ENCODE measurements at regions not wholly inside any gene's neighbourhood (a gene's known extent, or its start where the extent isn't known, plus 50 kb on each side); places are given as distances from the start of the nearest gene placed in this dataset.

GRCh38 chr3:99484871-99485270, 153.5 kb upstream of the COL8A1 start:
- no peak for ATAC-seq (ENCODE audit: low FRiP score in 2 of 2)
- Histone ChIP-seq H3K4me1 (no peaks in the 10 kb centered on the region), H3K27me3 (no peaks in the 10 kb centered on the region), H3K4me3 (no peak overlapping the region), H3K9me3 (no peaks in the 10 kb centered on the region), H3K36me3 (no peaks in the 10 kb centered on the region), H3K27ac (no peak overlapping the region)
- no peak for DNase-seq
- TF ChIP-seq, protein P1, sequence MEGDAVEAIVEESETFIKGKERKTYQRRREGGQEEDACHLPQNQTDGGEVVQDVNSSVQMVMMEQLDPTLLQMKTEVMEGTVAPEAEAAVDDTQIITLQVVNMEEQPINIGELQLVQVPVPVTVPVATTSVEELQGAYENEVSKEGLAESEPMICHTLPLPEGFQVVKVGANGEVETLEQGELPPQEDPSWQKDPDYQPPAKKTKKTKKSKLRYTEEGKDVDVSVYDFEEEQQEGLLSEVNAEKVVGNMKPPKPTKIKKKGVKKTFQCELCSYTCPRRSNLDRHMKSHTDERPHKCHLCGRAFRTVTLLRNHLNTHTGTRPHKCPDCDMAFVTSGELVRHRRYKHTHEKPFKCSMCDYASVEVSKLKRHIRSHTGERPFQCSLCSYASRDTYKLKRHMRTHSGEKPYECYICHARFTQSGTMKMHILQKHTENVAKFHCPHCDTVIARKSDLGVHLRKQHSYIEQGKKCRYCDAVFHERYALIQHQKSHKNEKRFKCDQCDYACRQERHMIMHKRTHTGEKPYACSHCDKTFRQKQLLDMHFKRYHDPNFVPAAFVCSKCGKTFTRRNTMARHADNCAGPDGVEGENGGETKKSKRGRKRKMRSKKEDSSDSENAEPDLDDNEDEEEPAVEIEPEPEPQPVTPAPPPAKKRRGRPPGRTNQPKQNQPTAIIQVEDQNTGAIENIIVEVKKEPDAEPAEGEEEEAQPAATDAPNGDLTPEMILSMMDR (IDR thresholded peaks at IDR 0.05): no peak
- TF ChIP-seq EP300 (IDR thresholded peaks at IDR 0.05) (no peak), POLR2A (IDR thresholded peaks at IDR 0.05) (no peak), POLR2AphosphoS5 (IDR thresholded peaks at IDR 0.05) (no peak)

DNA sequence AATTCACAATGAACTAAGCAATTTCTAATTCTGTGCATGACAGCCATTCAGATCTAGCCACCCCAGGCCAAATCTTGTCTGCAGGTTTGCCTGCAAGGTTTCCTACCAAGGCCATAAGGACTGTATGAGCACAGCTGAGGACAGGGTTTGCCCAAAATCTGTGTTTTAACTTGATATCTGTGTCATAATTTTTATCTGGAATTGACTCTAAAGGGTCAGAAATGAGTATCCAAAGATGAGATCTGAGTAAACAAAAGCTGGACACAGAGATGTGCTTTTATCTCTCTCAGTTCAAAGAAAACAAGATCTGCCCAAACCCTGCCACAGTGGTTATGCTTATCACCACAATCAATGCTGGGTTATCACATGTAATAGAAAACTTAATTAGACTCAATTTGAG, 154.6 kb upstream of the COL8A1 start:
- Histone ChIP-seq H3K27me3 (no peaks in the 10 kb centered on the region), H3K4me1 (no peaks in the 10 kb centered on the region), H3K9me3 (no peaks in the 10 kb centered on the region), H3K4me3 (no peak overlapping the region), H3K27ac (no peak overlapping the region), H3K36me3 (no peaks in the 10 kb centered on the region)
- TF ChIP-seq POLR2AphosphoS5 (IDR thresholded peaks at IDR 0.05): no peak
- no peak for TF ChIP-seq EP300 (IDR thresholded peaks at IDR 0.05)
- TF ChIP-seq, protein P1 (IDR thresholded peaks at IDR 0.05): no peak
- no peak for TF ChIP-seq POLR2A (IDR thresholded peaks at IDR 0.05)
- ATAC-seq (ENCODE audit: low FRiP score in 2 of 2) (no peak), DNase-seq (no peak)

GRCh38 chr3:99482191-99482590, 156.2 kb upstream of the COL8A1 start:
- ATAC-seq (ENCODE audit: low FRiP score in 2 of 2) (no peak), DNase-seq (no peak)
- no peaks in the 10 kb centered on the region for H3K36me3 ChIP-seq
- H3K4me1 ChIP-seq: no peaks in the 10 kb centered on the region
- WGBS, 2 donors: 78 to 84% methylated on average over 1 of the region's 1 CpG
- H3K9me3 ChIP-seq: no peaks in the 10 kb centered on the region
- H3K27ac ChIP-seq: no peak overlapping the region
- TF ChIP-seq, protein P1 (IDR thresholded peaks at IDR 0.05): no peak
- TF ChIP-seq POLR2A (IDR thresholded peaks at IDR 0.05): no peak
- no peak for TF ChIP-seq POLR2AphosphoS5 (IDR thresholded peaks at IDR 0.05)
- TF ChIP-seq EP300 (IDR thresholded peaks at IDR 0.05): no peak
- no peaks in the 10 kb centered on the region for H3K27me3 ChIP-seq
- no peak overlapping the region for H3K4me3 ChIP-seq

- no peak for ATAC-seq (ENCODE audit: low FRiP score in 2 of 2)
- no peak overlapping the region for H3K27ac ChIP-seq
- WGBS, 2 donors: 92% methylated on average over 2 of the region's 2 CpGs
These were observed 156.8 kb upstream of the COL8A1 start for GRCh38 chr3:99481561-99481960.

GRCh38 chr3:99479768-99480167, 158.6 kb upstream of the COL8A1 start:
- no peaks in the 10 kb centered on the region for H3K9me3 ChIP-seq
- 70 to 72% methylated on average over 2 of the region's 2 CpGs for WGBS, 2 donors
- DNase-seq: no peak

More at GRCh38 chr3:99481561-99481960, 156.8 kb upstream of the COL8A1 start:
- Histone ChIP-seq H3K27me3 (no peaks in the 10 kb centered on the region), H3K9me3 (no peaks in the 10 kb centered on the region), H3K4me3 (no peak overlapping the region), H3K4me1 (no peaks in the 10 kb centered on the region), H3K36me3 (no peaks in the 10 kb centered on the region)
- TF ChIP-seq, protein P1 (IDR thresholded peaks at IDR 0.05): no peak
- TF ChIP-seq EP300 (IDR thresholded peaks at IDR 0.05): no peak
- TF ChIP-seq POLR2AphosphoS5 (IDR thresholded peaks at IDR 0.05): no peak
- no peak for TF ChIP-seq POLR2A (IDR thresholded peaks at IDR 0.05)
- no peak for DNase-seq

More at GRCh38 chr3:99479768-99480167, 158.6 kb upstream of the COL8A1 start:
- H3K27ac ChIP-seq: no peak overlapping the region
- H3K4me3 ChIP-seq: no peak overlapping the region
- H3K36me3 ChIP-seq: no peaks in the 10 kb centered on the region
- no peak for ATAC-seq (ENCODE audit: low FRiP score in 2 of 2)
- TF ChIP-seq POLR2A (IDR thresholded peaks at IDR 0.05) (no peak), POLR2AphosphoS5 (IDR thresholded peaks at IDR 0.05) (no peak), EP300 (IDR thresholded peaks at IDR 0.05) (no peak)
- TF ChIP-seq, protein P1 (IDR thresholded peaks at IDR 0.05): no peak
- H3K4me1 ChIP-seq: no peaks in the 10 kb centered on the region
- no peaks in the 10 kb centered on the region for H3K27me3 ChIP-seq

Measured in upper lobe of left lung (tissue), 6 donors.